SK-N-SH (cell line): ENCODE measurements at regions not wholly inside any gene's neighbourhood (a gene's known extent, or its start where the extent isn't known, plus 50 kb on each side); places are given as distances from the start of the nearest gene placed in this dataset.

Source experiments
- CTCF ChIA-PET: fragments of 300-600, 350-600 bp; formaldehyde crosslinking; extraction: SDS; loops from one replicate; lab custom pipeline; 2021; lab: Yijun Ruan, JAX
- POLR2A ChIA-PET: fragments of 350-600 bp; sonication (Branson Sonifier 250); formaldehyde crosslinking; extraction: SDS; loops from one replicate; lab custom pipeline; 2020; ENCODE audit warnings: antibody characterized with exemption, inconsistent platforms; lab: Yijun Ruan, JAX
- DNase-seq: peaks from one replicate; pipeline ENCODE4 v3.0.0; 2012
- H2AFZ ChIP-seq: fragments of 200-600 bp; sonication (generic); 2 replicates; pipeline ENCODE4 v1.8.1; 2016; ENCODE audit warnings: antibody characterized with exemption, mild to moderate bottlenecking, low read depth
- H3F3A ChIP-seq: fragments of 200-600 bp; sonication (generic); replicated peaks from 2 replicates; pipeline ENCODE3; 2016; ENCODE audit warnings: antibody characterized with exemption, mild to moderate bottlenecking; ENCODE audit not compliant: insufficient read depth
- H3K27ac ChIP-seq, 2 experiments: fragments of 200-500 bp in 1 of 2; fragments of 200-600 bp in 1 of 2; sonication (Bioruptor generic) in 1 of 2; sonication (generic), shearing (Covaris generic) in 1 of 2; 2 replicates each; pipeline versions ENCODE4 v1.5.1 to v1.6.1; 2014 to 2016; ENCODE audit warnings: low read depth in 2 of 2, inconsistent platforms in 1 of 2, low read length in 1 of 2, mild to moderate bottlenecking in 1 of 2, mixed read lengths in 1 of 2
- H3K27me3 ChIP-seq: fragments of 200-600 bp; sonication (generic), shearing (Covaris generic); 2 replicates; pipeline ENCODE4 v1.6.1; 2016; ENCODE audit warnings: mixed run types; ENCODE audit not compliant: insufficient read depth
- H3K36me3 ChIP-seq, 2 experiments: fragments of 200-500 bp in 1 of 2; fragments of 200-600 bp in 1 of 2; sonication (Bioruptor generic) in 1 of 2; sonication (generic) in 1 of 2; replicated peaks in 1 of 2; 2 replicates each; pipeline versions ENCODE3 to v1.5.1; 2014 to 2016; ENCODE audit warnings: low read length in 1 of 2, mild to moderate bottlenecking in 1 of 2; ENCODE audit not compliant: insufficient read depth in 2 of 2, control insufficient read depth in 1 of 2
- H3K4me1 ChIP-seq, 2 experiments: fragments of 200-500 bp in 1 of 2; fragments of 200-600 bp in 1 of 2; sonication (Bioruptor generic) in 1 of 2; sonication (generic), shearing (Covaris generic) in 1 of 2; 2 replicates each; pipeline versions ENCODE4 v1.5.1 to v1.6.1; 2014 to 2016; ENCODE audit warnings: low read depth in 1 of 2, low read length in 1 of 2, mixed run types in 1 of 2; ENCODE audit not compliant: insufficient read depth in 2 of 2, control insufficient read depth in 1 of 2
- H3K4me2 ChIP-seq: fragments of 200-600 bp; sonication (generic), shearing (Covaris generic); 2 replicates; pipeline ENCODE4 v1.6.1; 2017; ENCODE audit warnings: mixed run types
- H3K4me3 ChIP-seq, 2 experiments: fragments of 200-500 bp in 1 of 2; fragments of 200-600 bp in 1 of 2; sonication (Bioruptor generic) in 1 of 2; sonication (generic), shearing (Covaris generic) in 1 of 2; 2 replicates each; pipeline versions ENCODE4 v1.5.1 to v1.8.1; 2014 to 2016; ENCODE audit warnings: low read depth in 2 of 2, inconsistent platforms in 1 of 2, low read length in 1 of 2, mild to moderate bottlenecking in 1 of 2, mixed read lengths in 1 of 2, moderate library complexity in 1 of 2
- H3K79me2 ChIP-seq: fragments of 200-600 bp; sonication (generic); 2 replicates; pipeline ENCODE4 v1.8.1; 2017; ENCODE audit warnings: mild to moderate bottlenecking; ENCODE audit not compliant: insufficient read depth
- H3K9ac ChIP-seq: fragments of 200-600 bp; sonication (generic); 2 replicates; pipeline ENCODE4 v1.6.1; 2017; ENCODE audit warnings: mixed run types
- H3K9me2 ChIP-seq: fragments of 200-600 bp; sonication (generic); 2 replicates; pipeline ENCODE4 v1.6.1; 2017; ENCODE audit warnings: mixed run types
- H3K9me3 ChIP-seq: fragments of 200-600 bp; sonication (generic); 2 replicates; pipeline ENCODE4 v1.6.1; 2017; ENCODE audit warnings: mixed run types, mild to moderate bottlenecking, moderate library complexity
- H4K20me1 ChIP-seq: fragments of 200-600 bp; sonication (generic); 2 replicates; pipeline ENCODE4 v1.6.1; 2017; ENCODE audit warnings: mild to moderate bottlenecking, mixed run types; ENCODE audit not compliant: insufficient read depth
- CHD2 ChIP-seq: fragments of 150-350 bp; IDR thresholded peaks from 2 replicates; pipeline ENCODE4 v1.6.1; 2018; ENCODE audit warnings: low read length; ENCODE audit not compliant: partially characterized antibody
- ELF1 ChIP-seq: IDR thresholded peaks from 2 replicates; pipeline ENCODE4 v1.4.0; 2012
- EZH2phosphoT487 ChIP-seq: fragments of 200-600 bp; sonication (generic); IDR thresholded peaks from 2 replicates; pipeline ENCODE4 v1.6.1; 2017; ENCODE audit warnings: low read depth, mixed run types, mild to moderate bottlenecking, antibody characterized with exemption, moderate library complexity, borderline replicate concordance
- FOSL2 ChIP-seq: IDR thresholded peaks from 2 replicates; pipeline ENCODE4 v1.4.0; 2012; ENCODE audit warnings: low read depth, mild to moderate bottlenecking, moderate library complexity, borderline replicate concordance
- FOXJ3 ChIP-seq: sonication (generic); formaldehyde crosslinking; IDR thresholded peaks from 2 replicates; pipeline ENCODE4 v1.5.1; 2020; ENCODE audit warnings: mild to moderate bottlenecking, missing genetic modification reagents
- GABPA ChIP-seq: IDR thresholded peaks from 2 replicates; pipeline ENCODE4 v1.4.0; 2012; ENCODE audit warnings: low read depth, mild to moderate bottlenecking
- GATA2 ChIP-seq: sonication (generic); formaldehyde crosslinking; IDR thresholded peaks from 2 replicates; pipeline ENCODE4 v1.5.0; 2020; ENCODE audit warnings: mild to moderate bottlenecking, missing genetic modification reagents
- JUND ChIP-seq: IDR thresholded peaks from 2 replicates; pipeline ENCODE4 v1.4.0; 2012
- MAX ChIP-seq: IDR thresholded peaks from 2 replicates; pipeline ENCODE4 v1.4.0; 2012; ENCODE audit warnings: low read depth
- MEF2A ChIP-seq: IDR thresholded peaks from 2 replicates; pipeline ENCODE4 v1.4.0; 2012; ENCODE audit warnings: low read depth, borderline replicate concordance
- NFIC ChIP-seq: IDR thresholded peaks from 2 replicates; pipeline ENCODE4 v1.4.0; 2012; ENCODE audit warnings: borderline replicate concordance
- POLR2AphosphoS5 ChIP-seq: IDR thresholded peaks from 2 replicates; pipeline ENCODE4 v1.6.1; 2012; ENCODE audit warnings: low read depth, low read length
- RAD21 ChIP-seq: IDR thresholded peaks from 2 replicates; pipeline ENCODE4 v1.6.1; 2012; ENCODE audit warnings: mild to moderate bottlenecking, low read length
- RCOR1 ChIP-seq: fragments of 150-350 bp; IDR thresholded peaks from 2 replicates; pipeline ENCODE4 v1.6.1; 2017; ENCODE audit warnings: antibody characterized with exemption, low read length
- RXRA ChIP-seq: IDR thresholded peaks from 2 replicates; pipeline ENCODE4 v1.4.0; 2012; ENCODE audit warnings: low read depth, mild to moderate bottlenecking, borderline replicate concordance
- SIN3A ChIP-seq: IDR thresholded peaks from 2 replicates; pipeline ENCODE4 v1.6.1; 2012; ENCODE audit warnings: low read depth, mild to moderate bottlenecking, low read length, moderate library complexity, borderline replicate concordance
- TAF1 ChIP-seq: IDR thresholded peaks from 2 replicates; pipeline ENCODE4 v1.6.1; 2012; ENCODE audit warnings: low read depth, mild to moderate bottlenecking, low read length, moderate library complexity, borderline replicate concordance
- TCF12 ChIP-seq: IDR thresholded peaks from 2 replicates; pipeline ENCODE4 v1.4.0; 2012
- TEAD4 ChIP-seq: IDR thresholded peaks from 2 replicates; pipeline ENCODE4 v1.4.0; 2012; ENCODE audit warnings: mild to moderate bottlenecking, borderline replicate concordance; ENCODE audit not compliant: insufficient read depth
- USF1 ChIP-seq: IDR thresholded peaks from 2 replicates; pipeline ENCODE4 v1.4.0; 2012; ENCODE audit warnings: low read depth, borderline replicate concordance
- YY1 ChIP-seq: IDR thresholded peaks from 2 replicates; pipeline ENCODE4 v1.4.0; 2012; ENCODE audit warnings: low read depth, mild to moderate bottlenecking
- ZBTB33 ChIP-seq: IDR thresholded peaks from 2 replicates; pipeline ENCODE4 v1.4.0; 2012; ENCODE audit warnings: low read depth, borderline replicate concordance
- WGBS: methylation state at CpG from one replicate; pipeline ENCODE4 v1.1.6; 2017; ENCODE audit warnings: low lambda C conversion rate; 5-methylcytosine and 5-hydroxymethylcytosine counted together
- TF ChIP-seq, protein P1 (sequence below): IDR thresholded peaks from 2 replicates; pipeline ENCODE4 v1.6.1; 2012; ENCODE audit warnings: mild to moderate bottlenecking, low read depth, low read length, moderate library complexity
- TF ChIP-seq, protein P2 (sequence below): fragments of 200-600 bp; sonication (generic); IDR thresholded peaks from 2 replicates; pipeline ENCODE4 v1.6.1; 2017; ENCODE audit warnings: antibody characterized with exemption, mild to moderate bottlenecking, moderate library complexity

DNA sequence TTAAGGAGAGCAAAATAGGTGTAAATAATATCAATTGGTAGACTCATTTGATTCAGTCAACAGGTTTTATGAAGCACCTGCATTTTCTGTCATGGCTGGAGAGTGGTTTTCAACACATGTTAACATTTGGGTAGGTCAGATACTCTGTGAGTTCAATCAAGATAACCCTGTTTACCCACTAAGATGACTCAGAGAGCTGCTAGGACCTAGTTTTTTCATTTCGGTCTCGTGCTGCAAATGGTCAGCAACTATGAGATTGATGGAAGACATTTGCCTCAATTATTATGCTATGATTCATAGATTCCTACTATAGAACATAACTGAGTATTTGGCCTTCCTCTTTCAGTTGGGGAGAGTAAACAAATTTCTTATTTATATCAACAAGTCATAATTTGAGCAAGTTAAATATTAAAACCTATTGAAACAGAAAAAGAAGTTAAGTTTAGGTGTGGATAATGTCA lies 391.4 kb upstream of the CITED2 start (continued):
- TF ChIP-seq POLR2AphosphoS5 (no peak), GABPA (no peak), TCF12 (peak; percentile 88), YY1 (no peak; the same call in 1 of the 2 replicates), TEAD4 (0 out of 2 replicates have a peak, but pooled peaks have one; percentile 32)
- TF ChIP-seq, protein P1, sequence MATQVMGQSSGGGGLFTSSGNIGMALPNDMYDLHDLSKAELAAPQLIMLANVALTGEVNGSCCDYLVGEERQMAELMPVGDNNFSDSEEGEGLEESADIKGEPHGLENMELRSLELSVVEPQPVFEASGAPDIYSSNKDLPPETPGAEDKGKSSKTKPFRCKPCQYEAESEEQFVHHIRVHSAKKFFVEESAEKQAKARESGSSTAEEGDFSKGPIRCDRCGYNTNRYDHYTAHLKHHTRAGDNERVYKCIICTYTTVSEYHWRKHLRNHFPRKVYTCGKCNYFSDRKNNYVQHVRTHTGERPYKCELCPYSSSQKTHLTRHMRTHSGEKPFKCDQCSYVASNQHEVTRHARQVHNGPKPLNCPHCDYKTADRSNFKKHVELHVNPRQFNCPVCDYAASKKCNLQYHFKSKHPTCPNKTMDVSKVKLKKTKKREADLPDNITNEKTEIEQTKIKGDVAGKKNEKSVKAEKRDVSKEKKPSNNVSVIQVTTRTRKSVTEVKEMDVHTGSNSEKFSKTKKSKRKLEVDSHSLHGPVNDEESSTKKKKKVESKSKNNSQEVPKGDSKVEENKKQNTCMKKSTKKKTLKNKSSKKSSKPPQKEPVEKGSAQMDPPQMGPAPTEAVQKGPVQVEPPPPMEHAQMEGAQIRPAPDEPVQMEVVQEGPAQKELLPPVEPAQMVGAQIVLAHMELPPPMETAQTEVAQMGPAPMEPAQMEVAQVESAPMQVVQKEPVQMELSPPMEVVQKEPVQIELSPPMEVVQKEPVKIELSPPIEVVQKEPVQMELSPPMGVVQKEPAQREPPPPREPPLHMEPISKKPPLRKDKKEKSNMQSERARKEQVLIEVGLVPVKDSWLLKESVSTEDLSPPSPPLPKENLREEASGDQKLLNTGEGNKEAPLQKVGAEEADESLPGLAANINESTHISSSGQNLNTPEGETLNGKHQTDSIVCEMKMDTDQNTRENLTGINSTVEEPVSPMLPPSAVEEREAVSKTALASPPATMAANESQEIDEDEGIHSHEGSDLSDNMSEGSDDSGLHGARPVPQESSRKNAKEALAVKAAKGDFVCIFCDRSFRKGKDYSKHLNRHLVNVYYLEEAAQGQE, result no peak

DNA sequence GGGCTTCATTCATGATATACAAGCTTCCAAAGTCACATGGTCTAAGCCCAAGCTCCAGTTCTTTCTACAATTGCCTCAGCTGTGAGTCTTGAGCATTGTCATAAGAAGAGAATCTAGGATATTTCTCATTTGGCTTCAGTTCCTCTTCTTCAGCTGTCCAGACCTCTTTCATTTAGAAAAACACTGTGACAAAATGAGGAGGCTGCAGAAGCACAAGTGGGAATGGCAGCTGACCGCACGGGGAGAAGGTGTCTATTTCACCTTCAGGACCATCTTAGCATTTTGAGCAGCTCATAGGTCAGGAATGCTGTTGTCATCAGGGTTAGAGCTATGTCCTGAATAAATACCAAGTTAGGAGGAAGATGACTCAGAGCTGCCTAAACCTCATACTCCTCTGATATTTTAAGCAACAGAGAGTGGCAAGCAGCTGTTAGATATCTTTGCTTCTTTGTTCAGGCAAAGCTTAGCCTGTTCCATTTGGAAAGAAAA lies 390.1 kb upstream of the CITED2 start:
- Histone ChIP-seq H4K20me1 (no peaks in the 10 kb centered on the region), H3K4me3 (no peak overlapping the region), H3F3A (peaks cover 34% of the 10 kb centered on the region), H3K27ac (peak overlapping the region; percentile 76 to 83; a peak in 3 of 4 replicates), H2AFZ (0 out of 2 replicates have a peak overlapping the region, but pooled peaks have one; percentile 24), H3K36me3 (no peaks in the 10 kb centered on the region), H3K4me1 (peaks cover 0 to 4% of the 10 kb centered on the region in 2 experiments; a peak in 2 of 4 replicates), H3K27me3 (no peaks in the 10 kb centered on the region), H3K9me2 (0 out of 2 replicates have a peak, but pooled peaks cover 3% of the 10 kb centered on the region), H3K9me3 (no peaks in the 10 kb centered on the region), H3K4me2 (peak overlapping the region; percentile 56; the same call in 1 of the 2 replicates), H3K79me2 (no peaks in the 10 kb centered on the region), H3K9ac (peak overlapping the region; percentile 29; the same call in 1 of the 2 replicates)
- 5% methylated on average over 2 of the region's 2 CpGs for WGBS
- POLR2A ChIA-PET, result no interaction called here
- CTCF ChIA-PET, result no interaction called here
- no peak for DNase-seq
- TF ChIP-seq ZBTB33 (peak; percentile 83), SIN3A (0 out of 2 replicates have a peak, but pooled peaks have one; percentile 55), USF1 (peak; percentile 34; the same call in 1 of the 2 replicates), NFIC (peak; percentile 73), TCF12 (peak; percentile 96), FOSL2 (peak; percentile 97), ELF1 (no peak), RAD21 (no peak), FOXJ3 (CRISPR knock-in tag) (no peak), YY1 (peak; percentile 37; the same call in 1 of the 2 replicates), MAX (peak; percentile 46; the same call in 1 of the 2 replicates), EZH2phosphoT487 (no peak), CHD2 (no peak), JUND (peak; percentile 94), TEAD4 (peak; percentile 89), RCOR1 (no peak), POLR2AphosphoS5 (peak; percentile 69; the same call in 1 of the 2 replicates), MEF2A (peak; percentile 95), GATA2 (CRISPR knock-in tag) (no peak), TAF1 (no peak), RXRA (peak; percentile 92)
- TF ChIP-seq, protein P2, sequence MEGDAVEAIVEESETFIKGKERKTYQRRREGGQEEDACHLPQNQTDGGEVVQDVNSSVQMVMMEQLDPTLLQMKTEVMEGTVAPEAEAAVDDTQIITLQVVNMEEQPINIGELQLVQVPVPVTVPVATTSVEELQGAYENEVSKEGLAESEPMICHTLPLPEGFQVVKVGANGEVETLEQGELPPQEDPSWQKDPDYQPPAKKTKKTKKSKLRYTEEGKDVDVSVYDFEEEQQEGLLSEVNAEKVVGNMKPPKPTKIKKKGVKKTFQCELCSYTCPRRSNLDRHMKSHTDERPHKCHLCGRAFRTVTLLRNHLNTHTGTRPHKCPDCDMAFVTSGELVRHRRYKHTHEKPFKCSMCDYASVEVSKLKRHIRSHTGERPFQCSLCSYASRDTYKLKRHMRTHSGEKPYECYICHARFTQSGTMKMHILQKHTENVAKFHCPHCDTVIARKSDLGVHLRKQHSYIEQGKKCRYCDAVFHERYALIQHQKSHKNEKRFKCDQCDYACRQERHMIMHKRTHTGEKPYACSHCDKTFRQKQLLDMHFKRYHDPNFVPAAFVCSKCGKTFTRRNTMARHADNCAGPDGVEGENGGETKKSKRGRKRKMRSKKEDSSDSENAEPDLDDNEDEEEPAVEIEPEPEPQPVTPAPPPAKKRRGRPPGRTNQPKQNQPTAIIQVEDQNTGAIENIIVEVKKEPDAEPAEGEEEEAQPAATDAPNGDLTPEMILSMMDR, result no peak
